C4-2B (cell line): ENCODE measurements at regions not wholly inside any gene's neighbourhood (a gene's known extent, or its start where the extent isn't known, plus 50 kb on each side); places are given as distances from the start of the nearest gene placed in this dataset.
A peak's percentile ranks its signal among the peaks of the same experiment; 100 is the strongest.

Source experiments
- ZFX ChIP-seq: fragments of 450-650 bp; IDR thresholded peaks from 2 replicates; pipeline ENCODE4 v1.6.1; 2017
- TF ChIP-seq, protein P1 (sequence below): fragments of 450-650 bp; conservative IDR thresholded peaks from 2 replicates; pipeline ENCODE4 v1.5.1; 2017; ENCODE audit warnings: mild to moderate bottlenecking

DNA sequence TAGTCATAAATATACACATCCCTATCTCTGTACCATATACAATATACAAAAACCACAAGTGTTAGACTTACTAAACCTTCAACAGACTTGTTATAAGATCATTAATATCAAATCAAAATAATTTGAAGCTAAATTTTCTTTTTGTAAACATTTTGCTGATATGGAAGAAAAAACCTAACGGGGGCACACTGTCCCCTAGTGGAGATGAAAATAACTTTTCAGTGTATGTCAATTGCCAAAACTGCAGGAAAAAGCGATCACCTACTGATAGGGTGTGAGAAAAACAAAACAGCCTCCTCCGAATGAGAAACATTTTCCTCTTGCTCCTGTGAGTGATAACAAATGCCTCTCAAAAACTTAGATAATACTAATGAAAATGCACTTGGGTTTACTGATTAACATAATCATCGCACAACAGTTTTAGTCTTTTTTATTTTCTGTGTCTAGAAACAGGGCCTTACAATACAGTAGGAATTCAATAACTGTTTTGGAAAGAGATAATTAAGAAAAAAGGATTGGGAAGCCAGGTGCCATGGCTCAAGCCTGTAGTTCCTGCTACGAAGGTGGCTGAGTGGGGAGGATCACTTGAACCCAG, 322.7 kb downstream of the CRPPA start:
- TF ChIP-seq, protein P1, sequence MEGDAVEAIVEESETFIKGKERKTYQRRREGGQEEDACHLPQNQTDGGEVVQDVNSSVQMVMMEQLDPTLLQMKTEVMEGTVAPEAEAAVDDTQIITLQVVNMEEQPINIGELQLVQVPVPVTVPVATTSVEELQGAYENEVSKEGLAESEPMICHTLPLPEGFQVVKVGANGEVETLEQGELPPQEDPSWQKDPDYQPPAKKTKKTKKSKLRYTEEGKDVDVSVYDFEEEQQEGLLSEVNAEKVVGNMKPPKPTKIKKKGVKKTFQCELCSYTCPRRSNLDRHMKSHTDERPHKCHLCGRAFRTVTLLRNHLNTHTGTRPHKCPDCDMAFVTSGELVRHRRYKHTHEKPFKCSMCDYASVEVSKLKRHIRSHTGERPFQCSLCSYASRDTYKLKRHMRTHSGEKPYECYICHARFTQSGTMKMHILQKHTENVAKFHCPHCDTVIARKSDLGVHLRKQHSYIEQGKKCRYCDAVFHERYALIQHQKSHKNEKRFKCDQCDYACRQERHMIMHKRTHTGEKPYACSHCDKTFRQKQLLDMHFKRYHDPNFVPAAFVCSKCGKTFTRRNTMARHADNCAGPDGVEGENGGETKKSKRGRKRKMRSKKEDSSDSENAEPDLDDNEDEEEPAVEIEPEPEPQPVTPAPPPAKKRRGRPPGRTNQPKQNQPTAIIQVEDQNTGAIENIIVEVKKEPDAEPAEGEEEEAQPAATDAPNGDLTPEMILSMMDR = peak; percentile 98
- no peak for TF ChIP-seq ZFX
